Left lung (tissue), 4 donors: ENCODE measurements at regions not wholly inside any gene's neighbourhood (a gene's known extent, or its start where the extent isn't known, plus 50 kb on each side); places are given as distances from the start of the nearest gene placed in this dataset.

ENCODE experiments used
- ATAC-seq: fragments of 200-7000 bp; cut with Tn5 transposase; one replicate; pipeline ENCODE4 v1.9.1; 2020; ENCODE audit warnings: moderate library complexity
- DNase-seq, 4 donors: peaks; one replicate each; pipeline ENCODE4 v3.0.0-alpha.2; 2013 to 2020
- H3K27ac ChIP-seq, 2 donors: fragments of 200-600 bp; sonication (generic) in 1 of 2; one replicate each; pipeline versions ENCODE4 v1.5.0 to v1.8.0; 2020 to 2021
- H3K27me3 ChIP-seq, 2 donors: fragments of 200-600 bp; sonication (generic) in 1 of 2; one replicate each; pipeline versions ENCODE4 v1.5.0 to v1.8.0; 2020 to 2021
- H3K36me3 ChIP-seq, 2 donors: fragments of 200-600 bp; sonication (generic) in 1 of 2; one replicate each; pipeline versions ENCODE4 v1.5.0 to v1.8.0; 2020 to 2021
- H3K4me1 ChIP-seq, 2 donors: fragments of 200-600 bp; one replicate each; pipeline ENCODE4 v1.8.0; 2021
- H3K4me3 ChIP-seq, 2 donors: fragments of 200-600 bp; sonication (generic) in 1 of 2; one replicate each; pipeline versions ENCODE4 v1.5.0 to v1.8.0; 2020 to 2021; ENCODE audit warnings: mild to moderate bottlenecking in 1 of 2
- H3K9me3 ChIP-seq, 2 donors: fragments of 200-600 bp; sonication (generic) in 1 of 2; one replicate each; pipeline versions ENCODE4 v1.5.0 to v1.8.0; 2020 to 2021
- CTCF ChIP-seq, 2 donors: fragments of 200-600 bp; sonication (generic) in 1 of 2; IDR thresholded peaks; one replicate each; pipeline versions ENCODE4 v1.5.0 to v1.8.0; 2021; ENCODE audit warnings: antibody characterized with exemption in 2 of 2
- intact Hi-C, 2 donors: fragments of 100-400 bp; cut with DNase I; formaldehyde crosslinking; loops; one replicate each; pipeline versions ENCODE4 v1.11.2 to v1.14.2; 2022
- donor health status: DM: no; HTN: yes; CAD: no.
- donor health status: DM: no; HTN: no; CAD: no.

GRCh38 chr5:120236360-120236759 lies 227.7 kb upstream of the PRR16 start:
- Histone ChIP-seq H3K4me1 (no peaks in the 10 kb centered on the region), H3K9me3 (peaks cover 0 to 4% of the 10 kb centered on the region in 2 donors), H3K27ac (no peak overlapping the region), H3K27me3 (no peaks in the 10 kb centered on the region), H3K4me3 (no peak overlapping the region), H3K36me3 (no peaks in the 10 kb centered on the region)
- ATAC-seq = no peak
- DNase-seq = no peak
- intact Hi-C loops = no loop called here
- TF ChIP-seq CTCF (IDR thresholded peaks at IDR 0.05) = no peak

- no peaks in the 10 kb centered on the region for H3K27me3 ChIP-seq
- no peak for ATAC-seq
- H3K9me3 ChIP-seq = peaks cover 0 to 4% of the 10 kb centered on the region in 2 donors
- intact Hi-C loops = no loop called here
- DNase-seq = no peak
- H3K27ac ChIP-seq = no peak overlapping the region
- no peak overlapping the region for H3K4me3 ChIP-seq
- TF ChIP-seq CTCF (IDR thresholded peaks at IDR 0.05) = no peak
- no peaks in the 10 kb centered on the region for H3K4me1 ChIP-seq
- H3K36me3 ChIP-seq = no peaks in the 10 kb centered on the region
These were observed 225.0 kb upstream of the PRR16 start for GRCh38 chr5:120239086-120239485.

GRCh38 chr5:120240706-120241105 lies 223.4 kb upstream of the PRR16 start:
- no peaks in the 10 kb centered on the region for H3K27me3 ChIP-seq

GRCh38 chr5:120241400-120241799 lies 222.7 kb upstream of the PRR16 start:
- Histone ChIP-seq H3K4me1 (no peaks in the 10 kb centered on the region), H3K27me3 (no peaks in the 10 kb centered on the region), H3K4me3 (no peak overlapping the region), H3K27ac (no peak overlapping the region), H3K9me3 (no peaks in the 10 kb centered on the region), H3K36me3 (no peaks in the 10 kb centered on the region)
- ATAC-seq (no peak), DNase-seq (no peak)
- no peak for TF ChIP-seq CTCF (IDR thresholded peaks at IDR 0.05)
- intact Hi-C loops = no loop called here

More at GRCh38 chr5:120240706-120241105, 223.4 kb upstream of the PRR16 start:
- no peak for TF ChIP-seq CTCF (IDR thresholded peaks at IDR 0.05)
- no peak for ATAC-seq
- Histone ChIP-seq H3K27ac (no peak overlapping the region), H3K36me3 (no peaks in the 10 kb centered on the region), H3K4me3 (no peak overlapping the region), H3K4me1 (no peaks in the 10 kb centered on the region), H3K9me3 (no peaks in the 10 kb centered on the region)
- intact Hi-C loops = no loop called here
- no peak for DNase-seq

GRCh38 chr5:120251898-120252297 lies 212.2 kb upstream of the PRR16 start:
- Histone ChIP-seq H3K4me3 (no peak overlapping the region), H3K36me3 (no peaks in the 10 kb centered on the region), H3K27me3 (no peaks in the 10 kb centered on the region), H3K9me3 (no peaks in the 10 kb centered on the region), H3K27ac (no peak overlapping the region), H3K4me1 (no peaks in the 10 kb centered on the region)
- intact Hi-C loops = no loop called here
- DNase-seq (no peak), ATAC-seq (no peak)
- TF ChIP-seq CTCF (IDR thresholded peaks at IDR 0.05) = no peak
